ENCODE measurements at regions not wholly inside any gene's neighbourhood (a gene's known extent, or its start where the extent isn't known, plus 50 kb on each side); places are given as distances from the start of the nearest gene placed in this dataset.

GRCh38 chr4:183588169-183588675 is 70.8 kb downstream of the RWDD4 start:
- no peak overlapping the region for H3K27ac ChIP-seq
- no peaks in the 10 kb centered on the region for H3K27me3 ChIP-seq (replicated peaks)
- no peak overlapping the region for H3K4me3 ChIP-seq (ENCODE audit: low read depth, low read length)
- in situ Hi-C loops (cut with HindIII; ENCODE audit: low pct_ligation_motif_present, low sequenced_read_pairs) = no loop called here
- DNase-seq = no peak
- no peak for TF ChIP-seq CTCF (IDR thresholded peaks at IDR 0.05; ENCODE audit: low read depth, low read length, missing control alignments)
- H3K36me3 ChIP-seq (replicated peaks) = no peaks in the 10 kb centered on the region

- TF ChIP-seq CTCF (IDR thresholded peaks at IDR 0.05; ENCODE audit: low read depth, low read length, missing control alignments) = no peak
- no peaks in the 10 kb centered on the region for H3K27me3 ChIP-seq (replicated peaks)
- in situ Hi-C loops (cut with HindIII; ENCODE audit: low pct_ligation_motif_present, low sequenced_read_pairs) = no loop called here
Measured at GRCh38 chr4:183588691-183589090, 70.3 kb downstream of the RWDD4 start.

DNA sequence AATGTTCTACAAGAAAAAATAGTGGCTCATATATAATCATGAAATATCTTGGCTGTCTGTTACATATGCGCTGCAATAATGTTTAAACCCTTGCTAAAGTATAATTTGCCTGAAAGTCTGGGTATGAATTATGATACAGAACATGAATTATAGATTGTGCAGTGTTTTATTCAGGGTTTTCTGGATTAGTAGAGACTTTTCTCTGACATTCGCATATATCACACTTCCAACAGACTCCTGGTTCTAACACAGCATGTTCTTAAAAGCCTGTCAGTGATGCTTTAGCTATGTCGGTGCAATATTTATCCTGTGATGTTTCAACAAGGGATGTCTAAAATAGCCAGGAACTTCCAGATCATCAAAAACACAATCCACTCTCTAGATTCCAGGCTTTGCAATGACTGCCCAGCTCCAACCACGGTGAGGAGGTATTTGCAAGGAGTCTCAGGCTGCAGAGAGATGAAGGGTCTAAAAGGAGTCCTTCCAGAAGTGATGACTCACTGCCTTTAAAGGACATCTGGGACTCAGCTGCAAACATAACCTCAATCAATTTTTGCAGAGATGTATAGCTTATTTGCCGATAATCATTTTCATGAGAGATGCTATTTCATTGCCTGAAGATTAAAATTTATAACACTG is 69.4 kb downstream of the RWDD4 start:
- H3K36me3 ChIP-seq (replicated peaks) = no peaks in the 10 kb centered on the region
- no peaks in the 10 kb centered on the region for H3K27me3 ChIP-seq (replicated peaks)
- TF ChIP-seq CTCF (IDR thresholded peaks at IDR 0.05; ENCODE audit: low read depth, low read length, missing control alignments) = no peak
- in situ Hi-C loops (cut with HindIII; ENCODE audit: low pct_ligation_motif_present, low sequenced_read_pairs) = no loop called here
- H3K27ac ChIP-seq = no peak overlapping the region
- DNase-seq = no peak
- no peak overlapping the region for H3K4me3 ChIP-seq (ENCODE audit: low read depth, low read length)

More at GRCh38 chr4:183588691-183589090, 70.3 kb downstream of the RWDD4 start:
- Histone ChIP-seq H3K27ac (no peak overlapping the region), H3K4me3 (ENCODE audit: low read depth, low read length) (no peak overlapping the region), H3K36me3 (replicated peaks) (no peaks in the 10 kb centered on the region)
- DNase-seq = no peak
